Astrocyte of the cerebellum (primary cell): ENCODE measurements at regions not wholly inside any gene's neighbourhood (a gene's known extent, or its start where the extent isn't known, plus 50 kb on each side); places are given as distances from the start of the nearest gene placed in this dataset.

Experiments used
- DNase-seq: peaks from one replicate; pipeline ENCODE4 v3.0.0-alpha.2; 2011; ENCODE audit warnings: low read depth
- H3K4me3 ChIP-seq: 2 replicates; pipeline ENCODE4 v1.5.1; 2011; ENCODE audit warnings: mild to moderate bottlenecking, low read depth, low read length, moderate library complexity
- in situ Hi-C: cut with HindIII; loops from 2 replicates; pipeline ENCODE4 v1.10.0; 2017; ENCODE audit warnings: low sequenced_read_pairs
- TF ChIP-seq, protein P1 (sequence below): IDR thresholded peaks from 2 replicates; pipeline ENCODE4 v1.5.1; 2012; ENCODE audit warnings: low read length, low read depth, moderate library complexity, mild to moderate bottlenecking; ENCODE audit errors: missing control alignments

DNA sequence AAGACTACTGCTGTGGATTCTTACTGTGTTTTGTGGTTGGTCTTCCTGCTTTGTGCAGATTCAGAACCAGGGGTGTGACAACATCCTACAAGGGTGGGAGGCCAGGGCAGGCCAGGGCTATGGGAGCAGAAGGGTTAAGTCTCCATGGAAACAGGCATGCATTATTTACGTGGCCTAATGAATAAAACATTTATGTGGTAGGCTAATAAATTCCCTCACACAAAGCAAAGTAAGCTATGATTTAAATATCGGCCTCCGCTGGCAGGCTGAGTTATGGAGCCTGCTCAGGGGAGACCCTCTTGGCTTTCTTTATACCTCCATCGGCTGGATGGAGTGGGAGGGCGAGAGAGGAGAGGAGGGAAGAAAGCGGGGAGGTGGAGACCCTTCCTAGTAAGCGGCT lies 230.3 kb upstream of the MVB12B start:
- TF ChIP-seq, protein P1, sequence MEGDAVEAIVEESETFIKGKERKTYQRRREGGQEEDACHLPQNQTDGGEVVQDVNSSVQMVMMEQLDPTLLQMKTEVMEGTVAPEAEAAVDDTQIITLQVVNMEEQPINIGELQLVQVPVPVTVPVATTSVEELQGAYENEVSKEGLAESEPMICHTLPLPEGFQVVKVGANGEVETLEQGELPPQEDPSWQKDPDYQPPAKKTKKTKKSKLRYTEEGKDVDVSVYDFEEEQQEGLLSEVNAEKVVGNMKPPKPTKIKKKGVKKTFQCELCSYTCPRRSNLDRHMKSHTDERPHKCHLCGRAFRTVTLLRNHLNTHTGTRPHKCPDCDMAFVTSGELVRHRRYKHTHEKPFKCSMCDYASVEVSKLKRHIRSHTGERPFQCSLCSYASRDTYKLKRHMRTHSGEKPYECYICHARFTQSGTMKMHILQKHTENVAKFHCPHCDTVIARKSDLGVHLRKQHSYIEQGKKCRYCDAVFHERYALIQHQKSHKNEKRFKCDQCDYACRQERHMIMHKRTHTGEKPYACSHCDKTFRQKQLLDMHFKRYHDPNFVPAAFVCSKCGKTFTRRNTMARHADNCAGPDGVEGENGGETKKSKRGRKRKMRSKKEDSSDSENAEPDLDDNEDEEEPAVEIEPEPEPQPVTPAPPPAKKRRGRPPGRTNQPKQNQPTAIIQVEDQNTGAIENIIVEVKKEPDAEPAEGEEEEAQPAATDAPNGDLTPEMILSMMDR, result no peak
- DNase-seq, result no peak
- H3K4me3 ChIP-seq, result no peak overlapping the region
- in situ Hi-C loops, result no loop called here

GRCh38 chr9:126097679-126098078 lies 228.9 kb upstream of the MVB12B start:
- H3K4me3 ChIP-seq, result no peak overlapping the region
- TF ChIP-seq, protein P1, result no peak
- no peak for DNase-seq
- in situ Hi-C loops, result no loop called here

GRCh38 chr9:126106404-126106803 lies 220.2 kb upstream of the MVB12B start:
- TF ChIP-seq, protein P1, result no peak
- no peak overlapping the region for H3K4me3 ChIP-seq
- DNase-seq, result no peak
- in situ Hi-C loops, result no loop called here

- TF ChIP-seq, protein P1, result no peak
- DNase-seq, result no peak
- H3K4me3 ChIP-seq, result no peak overlapping the region
- in situ Hi-C loops, result no loop called here
These were observed 218.9 kb upstream of the MVB12B start for GRCh38 chr9:126107693-126108092.

- in situ Hi-C loops, result no loop called here
- no peak for DNase-seq
- H3K4me3 ChIP-seq, result no peak overlapping the region
- TF ChIP-seq, protein P1, result no peak
These were observed 218.4 kb upstream of the MVB12B start for GRCh38 chr9:126108240-126108639.

DNA sequence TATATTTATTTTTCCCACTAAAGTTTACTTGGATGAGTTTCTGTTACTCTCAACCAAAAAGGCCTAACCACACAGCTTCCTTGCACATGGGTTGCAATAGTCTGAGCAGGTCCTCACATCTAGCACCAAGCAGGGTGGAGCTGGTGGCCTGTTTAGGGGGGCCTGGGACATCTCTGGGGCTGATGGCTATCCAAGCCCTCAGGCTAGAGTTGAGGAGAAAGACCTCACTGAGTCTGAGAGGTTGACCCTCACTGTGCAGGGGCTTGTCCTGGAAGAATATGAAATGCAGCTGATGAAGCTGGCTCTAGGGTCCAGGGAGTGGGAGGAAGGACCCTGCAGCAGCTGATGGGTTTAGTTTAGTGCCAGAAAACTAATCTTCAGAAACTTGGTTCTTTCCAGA lies 217.1 kb upstream of the MVB12B start:
- no peak for DNase-seq
- in situ Hi-C loops, result no loop called here
- H3K4me3 ChIP-seq, result no peak overlapping the region
- TF ChIP-seq, protein P1, result no peak

DNA sequence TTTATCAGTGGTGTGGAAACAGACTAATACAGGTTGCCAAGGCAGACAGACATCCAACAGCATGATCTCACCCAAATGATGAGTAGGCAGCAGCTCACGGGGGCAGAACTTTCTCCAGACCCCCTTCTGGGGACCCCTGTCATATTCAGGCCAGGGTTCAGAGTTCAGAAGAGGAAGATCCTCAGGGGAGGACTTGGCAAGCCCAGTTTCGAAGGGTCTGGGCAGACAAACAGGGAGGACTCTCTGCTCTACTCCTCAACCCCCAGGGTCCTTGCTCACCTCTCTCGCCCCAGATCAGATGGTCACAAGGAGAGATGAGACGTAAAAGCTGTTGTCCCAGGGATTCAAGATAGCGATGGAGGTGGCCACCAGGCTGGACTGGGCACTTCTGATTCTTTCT lies 215.1 kb upstream of the MVB12B start:
- TF ChIP-seq, protein P1, result no peak
- in situ Hi-C loops, result no loop called here
- DNase-seq, result no peak
- no peak overlapping the region for H3K4me3 ChIP-seq
